ENCODE measurements at regions not wholly inside any gene's neighbourhood (a gene's known extent, or its start where the extent isn't known, plus 50 kb on each side); places are given as distances from the start of the nearest gene placed in this dataset.

DNA sequence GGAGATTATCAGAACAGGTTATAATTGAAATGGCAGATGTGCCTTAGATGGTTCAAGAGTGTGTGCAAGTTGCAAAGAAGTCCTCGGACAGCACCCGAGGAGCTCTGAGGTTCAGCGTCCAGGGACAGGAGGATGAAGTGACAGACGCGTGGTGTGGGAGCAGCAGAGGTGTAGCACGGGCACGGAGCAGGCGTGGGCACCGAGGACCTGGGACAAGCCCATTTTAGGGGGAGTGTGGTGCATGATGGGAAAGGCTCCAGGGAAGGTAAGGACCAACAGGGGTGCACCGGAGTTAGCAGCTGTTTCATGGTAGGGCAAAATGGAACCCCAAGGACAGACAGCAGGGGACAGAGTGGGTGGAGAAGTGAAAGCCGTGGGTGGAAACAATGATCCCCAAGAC, 56.3 kb upstream of the BACE2 start:
- no peak for TF ChIP-seq Cebpa-rat (IDR thresholded peaks at IDR 0.05)
- no peak overlapping the region for H3K27ac ChIP-seq

DNA sequence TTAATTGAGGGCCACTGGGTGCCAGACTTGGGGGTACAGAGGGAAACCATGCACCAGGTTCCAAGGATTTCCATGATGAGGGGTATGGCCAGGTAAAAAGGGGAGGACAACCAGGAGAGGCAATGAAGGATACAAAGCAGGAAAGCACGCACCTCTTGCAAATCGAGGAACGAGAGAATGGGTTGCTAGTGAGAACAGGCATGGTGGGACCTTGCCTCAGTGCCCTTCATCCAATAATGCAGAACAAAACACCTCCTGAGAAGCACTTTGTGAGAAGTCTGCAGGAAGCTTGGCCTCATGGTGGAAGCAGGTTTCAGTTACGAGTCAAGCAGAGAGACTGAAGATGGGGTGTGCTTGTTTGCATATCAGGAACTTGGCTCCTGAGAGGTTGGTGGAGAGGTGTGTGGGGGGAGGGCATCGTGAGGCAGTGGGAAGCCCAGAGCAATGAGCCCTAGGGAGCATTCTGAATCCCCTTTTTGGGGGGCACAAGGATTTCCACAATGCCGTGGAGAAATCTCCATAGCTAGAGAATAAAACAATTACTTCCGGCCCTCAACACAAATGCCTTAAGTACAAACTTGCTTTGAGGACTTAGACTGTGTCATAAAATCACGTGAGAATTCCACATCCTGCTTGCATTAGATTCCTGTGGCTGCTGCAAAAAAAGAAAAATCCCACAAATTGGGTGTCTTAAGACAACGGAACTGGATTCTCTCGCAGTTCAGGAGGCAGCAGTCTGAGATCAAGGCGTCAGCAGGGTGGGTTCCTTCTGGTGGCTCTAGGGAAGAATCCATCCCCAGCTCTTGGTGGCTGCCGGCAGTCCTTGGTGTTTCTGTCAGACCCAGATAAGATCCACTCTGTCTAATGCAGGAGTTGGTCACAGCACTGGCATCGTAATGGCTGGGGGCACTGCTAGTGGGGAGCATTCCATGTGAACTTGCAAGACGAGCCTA, 54.9 kb upstream of the BACE2 start:
- TF ChIP-seq Cebpa-rat (IDR thresholded peaks at IDR 0.05): no peak
- peak overlapping the region in 8 of 10 experiments; percentile 0 to 47 (median 23); a peak in 8 of 20 replicates for H3K4me3 ChIP-seq

More for the DNA sequence above, 56.3 kb upstream of the BACE2 start:
- H4K20me1 ChIP-seq: no peaks in the 10 kb centered on the region
- no peak overlapping the region for H3K4me3 ChIP-seq
- peaks cover 0 to 6% (median 0%) of the 10 kb centered on the region in 11 experiments; a peak in 1 of 22 replicates for H3K9me3 ChIP-seq (replicated peaks in 1 of 11)
- H3K4me2 ChIP-seq: 0 out of 22 replicates have a peak overlapping the region, but pooled peaks of 1 of the 11 experiments have one; percentile 15
- no peaks in the 10 kb centered on the region for H3K27me3 ChIP-seq
- no peak overlapping the region for H3K9ac ChIP-seq
- peaks cover 22 to 43% (median 34%) of the 10 kb centered on the region in 10 experiments for H3K4me1 ChIP-seq
- no peaks in the 10 kb centered on the region for H3K36me3 ChIP-seq

DNA sequence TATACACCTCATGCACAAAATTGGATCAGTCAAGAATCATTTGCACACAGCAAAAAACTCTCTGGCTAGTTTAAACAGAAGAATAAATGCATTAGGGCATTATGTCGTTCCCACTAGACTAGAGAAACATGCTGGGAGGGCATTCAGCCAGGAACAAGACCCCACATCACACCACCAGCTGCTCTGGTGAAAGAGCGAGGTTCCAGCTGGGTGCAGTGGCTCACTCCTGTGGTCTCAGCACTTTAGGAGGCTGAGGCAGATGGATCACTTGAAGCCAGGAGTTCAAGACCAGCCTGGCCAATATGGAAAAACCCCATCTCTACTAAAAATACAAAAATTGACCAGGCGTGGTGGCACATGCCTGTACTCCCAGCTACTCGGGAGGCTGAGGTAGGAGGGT, 52.1 kb upstream of the BACE2 start:
- no peak for TF ChIP-seq Cebpa-rat (IDR thresholded peaks at IDR 0.05)

More for the DNA sequence above, 54.9 kb upstream of the BACE2 start:
- peak overlapping the region in 8 of 11 experiments; percentile 4 to 63 (median 50); a peak in 12 of 22 replicates for H3K9ac ChIP-seq
- H3K27ac ChIP-seq: peak overlapping the region; percentile 36 to 82 (median 66); a peak in 19 of 22 replicates
- peak overlapping the region; percentile 61 to 93 (median 84) for H3K4me2 ChIP-seq
- no peaks in the 10 kb centered on the region for H3K36me3 ChIP-seq
- H3K27me3 ChIP-seq: no peaks in the 10 kb centered on the region
- no peaks in the 10 kb centered on the region for H4K20me1 ChIP-seq
- peaks cover 22 to 35% (median 28%) of the 10 kb centered on the region in 10 experiments for H3K4me1 ChIP-seq
- H3K9me3 ChIP-seq (replicated peaks in 1 of 11): peaks cover 0 to 6% (median 0%) of the 10 kb centered on the region in 11 experiments; a peak in 1 of 22 replicates

More for the DNA sequence above, 52.1 kb upstream of the BACE2 start:
- H3K4me2 ChIP-seq: no peak overlapping the region
- no peak overlapping the region for H3K4me3 ChIP-seq
- peaks cover 0 to 6% (median 0%) of the 10 kb centered on the region in 11 experiments; a peak in 1 of 22 replicates for H3K9me3 ChIP-seq (replicated peaks in 1 of 11)
- peaks cover 16 to 33% (median 22%) of the 10 kb centered on the region in 10 experiments for H3K4me1 ChIP-seq
- no peaks in the 10 kb centered on the region for H3K27me3 ChIP-seq
- no peak overlapping the region for H3K27ac ChIP-seq
- no peaks in the 10 kb centered on the region for H4K20me1 ChIP-seq
- no peak overlapping the region for H3K9ac ChIP-seq
- H3K36me3 ChIP-seq: no peaks in the 10 kb centered on the region
